GM12878 (cell line): ENCODE measurements at regions not wholly inside any gene's neighbourhood (a gene's known extent, or its start where the extent isn't known, plus 50 kb on each side); places are given as distances from the start of the nearest gene placed in this dataset.

ENCODE experiments used
- ATAC-seq: fragments of 200-7000 bp; cut with Tn5 transposase; 3 replicates; pipeline ENCODE4 v1.9.1; 2020; ENCODE audit warnings: mild to moderate bottlenecking, moderate library complexity
- BruUV-seq: library from RNA; stranded (reverse); fragments of 400-500 nt; replicated peaks from 2 replicates; lab custom pipeline; 2021; lab: Mats Ljungman, UMichigan
- CTCF ChIA-PET: fragments of 300-600 bp; sonication (Branson Sonifier 250); formaldehyde crosslinking; extraction: SDS; loops from one replicate; lab custom pipeline; 2021; ENCODE audit warnings: inconsistent platforms; lab: Yijun Ruan, JAX
- POLR2A ChIA-PET: fragments of 350-600 bp; formaldehyde crosslinking; extraction: SDS; loops from one replicate; lab custom pipeline; 2021; ENCODE audit warnings: inconsistent platforms; lab: Charles Lee
- RAD21 ChIA-PET: fragments of 300-600 bp; sonication (Branson Sonifier 250); formaldehyde crosslinking; loops from one replicate; lab custom pipeline; 2023; ENCODE audit warnings: antibody characterized with exemption; ENCODE audit not compliant: unreplicated experiment; lab: Charles Lee
- SMC1A ChIA-PET: fragments of 300-600 bp; sonication (Branson Sonifier 250); formaldehyde crosslinking; loops from one replicate; lab custom pipeline; 2023; ENCODE audit not compliant: unreplicated experiment, uncharacterized antibody; lab: Charles Lee
- DNase-seq: peaks from one replicate; pipeline ENCODE4 v3.0.0-alpha.2; 2011; ENCODE audit warnings: low read depth, low spot score
- FAIRE-seq: peaks from 3 replicates; lab custom pipeline; 2011; peaks lifted over from hg19 to GRCh38; lab: Jason Lieb, UNC
- H2AFZ ChIP-seq: 2 replicates; pipeline ENCODE4 v1.6.0; 2011; ENCODE audit warnings: low read depth, low read length, control low read depth; ENCODE audit not compliant: control insufficient read depth
- H3K27ac ChIP-seq: 2 replicates; pipeline ENCODE4 v1.5.1; 2011; ENCODE audit warnings: control low read depth; ENCODE audit not compliant: control insufficient read depth, insufficient read depth
- H3K27me3 ChIP-seq, 2 experiments: replicated peaks in 1 of 2; 2 replicates each; pipeline versions ENCODE4 v1.6.0 to v1.6.1; 2011; ENCODE audit warnings: low read length in 1 of 2; ENCODE audit not compliant: control insufficient read depth in 2 of 2, insufficient read depth in 2 of 2
- H3K36me3 ChIP-seq, 2 experiments: 2 replicates each; pipeline ENCODE4 v1.5.1; 2011; ENCODE audit warnings: low read length in 1 of 2; ENCODE audit not compliant: control insufficient read depth in 2 of 2, insufficient read depth in 2 of 2
- H3K4me1 ChIP-seq: 2 replicates; pipeline ENCODE4 v1.6.1; 2011; ENCODE audit warnings: mild to moderate bottlenecking, low read length, moderate library complexity, mixed read lengths; ENCODE audit not compliant: control insufficient read depth, insufficient read depth
- H3K4me2 ChIP-seq: 2 replicates; pipeline ENCODE4 v1.6.0; 2011; ENCODE audit warnings: control low read depth; ENCODE audit not compliant: control insufficient read depth, insufficient read depth
- H3K4me3 ChIP-seq: fragments of 200-600 bp; sonication (generic); 2 replicates; pipeline ENCODE4 v1.5.1; 2016
- H3K79me2 ChIP-seq: 2 replicates; pipeline ENCODE4 v1.6.0; 2011; ENCODE audit warnings: low read length; ENCODE audit not compliant: control insufficient read depth, insufficient read depth
- H3K9ac ChIP-seq: 2 replicates; pipeline ENCODE4 v1.8.0; 2011; ENCODE audit warnings: low read length, control low read depth, mixed read lengths; ENCODE audit not compliant: control insufficient read depth, insufficient read depth
- H3K9me3 ChIP-seq: replicated peaks from 3 replicates; pipeline ENCODE4 v1.5.1; 2011; ENCODE audit warnings: mild to moderate bottlenecking, low read length; ENCODE audit not compliant: control insufficient read depth, insufficient read depth
- H4K20me1 ChIP-seq: 2 replicates; pipeline ENCODE4 v1.6.0; 2011; ENCODE audit not compliant: control insufficient read depth, insufficient read depth
- BHLHE40 ChIP-seq, 2 experiments: fragments of 450-650 bp in 1 of 2; IDR thresholded peaks; 2 replicates each; pipeline ENCODE4 v1.6.1; 2011 to 2017; ENCODE audit warnings: low read depth in 2 of 2, borderline replicate concordance in 1 of 2, improper control_type of control experiment in 1 of 2, low read length in 1 of 2, mild to moderate bottlenecking in 1 of 2
- CHD4 ChIP-seq: fragments of 200-600 bp; sonication (generic); IDR thresholded peaks from 2 replicates; pipeline ENCODE4 v1.6.1; 2016; ENCODE audit warnings: mild to moderate bottlenecking
- DPF2 ChIP-seq: fragments of 450-650 bp; IDR thresholded peaks from 2 replicates; pipeline ENCODE4 v1.6.1; 2017; ENCODE audit warnings: mild to moderate bottlenecking
- EGR1 ChIP-seq, 2 experiments: IDR thresholded peaks; 1 replicate in 1 of 2; 2 replicates in 1 of 2; pipeline ENCODE4 v1.6.1; 2011 to 2012; ENCODE audit warnings: low read depth in 2 of 2, low read length in 2 of 2, borderline replicate concordance in 1 of 2, mild to moderate bottlenecking in 1 of 2, moderate library complexity in 1 of 2
- EP300 ChIP-seq, 2 experiments: fragments of 150-350 bp in 1 of 2; IDR thresholded peaks; 2 replicates each; pipeline ENCODE4 v1.6.1; 2011 to 2012; ENCODE audit warnings: low read depth in 2 of 2, low read length in 2 of 2, borderline replicate concordance in 1 of 2, improper control_type of control experiment in 1 of 2, inconsistent platforms in 1 of 2; ENCODE audit not compliant: control insufficient read depth in 1 of 2
- FOXM1 ChIP-seq: IDR thresholded peaks from 2 replicates; pipeline ENCODE4 v1.6.1; 2012; ENCODE audit warnings: low read depth, mild to moderate bottlenecking, inconsistent platforms, low read length, moderate library complexity
- NFYA ChIP-seq: IDR thresholded peaks from 2 replicates; pipeline ENCODE4 v1.6.1; 2011; ENCODE audit warnings: low read depth, mild to moderate bottlenecking, low read length, improper control_type of control experiment, borderline replicate concordance
- NR2C2 ChIP-seq: IDR thresholded peaks from 2 replicates; pipeline ENCODE4 v1.6.1; 2011; ENCODE audit warnings: borderline replicate concordance, low read depth; ENCODE audit not compliant: control insufficient read depth, insufficient read length
- NR2F1 ChIP-seq: fragments of 450-650 bp; conservative IDR thresholded peaks from 2 replicates; pipeline ENCODE4 v1.6.1; 2017; ENCODE audit warnings: mild to moderate bottlenecking
- POLR2AphosphoS2 ChIP-seq: IDR thresholded peaks from 2 replicates; pipeline ENCODE4 v1.6.1; 2011; ENCODE audit warnings: low read depth, mild to moderate bottlenecking, low read length, improper control_type of control experiment, moderate library complexity
- RFX5 ChIP-seq: IDR thresholded peaks from 2 replicates; pipeline ENCODE4 v1.6.1; 2011; ENCODE audit warnings: low read depth, low read length, improper control_type of control experiment
- SIN3A ChIP-seq: IDR thresholded peaks from 2 replicates; pipeline ENCODE4 v1.6.1; 2012; ENCODE audit warnings: low read depth, low read length, improper control_type of control experiment
- SRF ChIP-seq, 2 experiments: IDR thresholded peaks; 2 replicates each; pipeline ENCODE4 v1.6.1; 2011; ENCODE audit warnings: low read depth in 2 of 2, low read length in 2 of 2, mild to moderate bottlenecking in 1 of 2, moderate library complexity in 1 of 2
- STAT1 ChIP-seq: fragments of 450-650 bp; conservative IDR thresholded peaks from 2 replicates; pipeline ENCODE4 v1.6.1; 2014; ENCODE audit warnings: antibody characterized with exemption, mild to moderate bottlenecking
- TAF1 ChIP-seq: IDR thresholded peaks from 2 replicates; pipeline ENCODE4 v1.6.1; 2011; ENCODE audit warnings: mild to moderate bottlenecking, low read depth, low read length, borderline replicate concordance
- TARDBP ChIP-seq: IDR thresholded peaks from 2 replicates; pipeline ENCODE4 v1.6.1; 2016; ENCODE audit warnings: borderline replicate concordance
- TBL1XR1 ChIP-seq: IDR thresholded peaks from 2 replicates; pipeline ENCODE4 v1.6.1; 2012; ENCODE audit warnings: low read depth, low read length, improper control_type of control experiment
- WGBS: methylation state at CpG from one replicate; pipeline ENCODE4 v1.1.6; 2016; ENCODE audit warnings: low lambda C conversion rate; ENCODE audit not compliant: insufficient replicate concordance, insufficient coverage; ENCODE audit errors: missing lambda C conversion rate; 5-methylcytosine and 5-hydroxymethylcytosine counted together
- in situ Hi-C: fragments of 300-500 bp; cut with MboI; formaldehyde crosslinking; loops from 9 replicates; pipeline ENCODE4 v1.14.3; 2018; ENCODE audit warnings: mixed read lengths
- intact Hi-C: fragments of 100-400 bp; cut with micrococcal nuclease; formaldehyde crosslinking; loops from one replicate; pipeline ENCODE4 v1.14.2; 2022; ENCODE audit not compliant: unreplicated experiment
- TF ChIP-seq, protein P1 (sequence below): fragments of 150-350 bp; IDR thresholded peaks from 2 replicates; pipeline ENCODE4 v1.6.1; 2014; ENCODE audit warnings: mild to moderate bottlenecking, low read depth, low read length
- TF ChIP-seq, protein P2 (sequence below): fragments of 150-350 bp; IDR thresholded peaks from 2 replicates; pipeline ENCODE4 v1.6.1; 2016; ENCODE audit warnings: low read depth, low read length

DNA sequence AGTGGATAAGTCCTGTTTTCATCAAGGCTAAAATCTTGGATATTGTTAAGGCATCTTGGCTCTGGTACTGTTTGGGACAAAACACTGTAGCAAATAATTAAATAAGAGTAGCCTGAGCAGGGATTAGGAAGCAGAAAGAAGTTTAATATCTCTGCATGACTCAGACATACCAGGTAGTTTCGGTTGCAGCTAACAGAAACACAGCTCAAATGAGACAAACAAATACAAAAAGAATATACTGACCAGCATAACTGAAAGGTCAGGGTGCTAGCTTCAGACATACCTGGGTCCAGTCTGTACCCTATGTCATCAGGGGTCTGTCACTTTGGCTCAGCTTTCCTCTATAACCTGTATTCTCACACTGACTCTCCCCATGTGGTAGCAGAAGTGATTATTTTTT, 156.4 kb upstream of the MAP3K1 start:
- H4K20me1 ChIP-seq, result no peaks in the 10 kb centered on the region
- no TSS peak for BruUV-seq
- ChIA-PET CTCF (interaction anchor here (0.7 to 1.0 kb wide), 3 partner anchors 11 to 331 kb away, joined by 3 read pairs; no protein-coding TSS in a partner anchor), POLR2A (no interaction called here), RAD21 (interaction anchor here (1.1 to 1.4 kb wide), 4 partner anchors 9 to 182 kb away, joined by 3 to 5 read pairs (median 4); no protein-coding TSS in a partner anchor), SMC1A (interaction anchor here (1.0 to 4.4 kb wide), 6 partner anchors 9 to 331 kb away, joined by 3 to 26 read pairs (median 3); no protein-coding TSS in a partner anchor)
- H2AFZ ChIP-seq, result no peak overlapping the region
- no peak overlapping the region for H3K4me3 ChIP-seq
- H3K9me3 ChIP-seq, result no peaks in the 10 kb centered on the region
- H3K36me3 ChIP-seq, result no peaks in the 10 kb centered on the region
- no peaks in the 10 kb centered on the region for H3K79me2 ChIP-seq
- peaks cover 12% of the 10 kb centered on the region for H3K4me1 ChIP-seq
- H3K27me3 ChIP-seq, result peaks cover 0 to 13% of the 10 kb centered on the region in 2 experiments; a peak in 1 of 4 replicates
- in situ Hi-C loops, result no loop called here
- no peak for DNase-seq
- no peak overlapping the region; the same call in 1 of the 2 replicates for H3K4me2 ChIP-seq
- no peak overlapping the region for H3K9ac ChIP-seq
- intact Hi-C loops, result no loop called here
- FAIRE-seq, result peak; percentile 13
- no peak overlapping the region for H3K27ac ChIP-seq
- ATAC-seq, result peak; percentile 94
- WGBS, result 20% methylated on average over 1 of the region's 1 CpG
- no peak for TF ChIP-seq FOXM1
- TF ChIP-seq SRF (IDR thresholded peaks at IDR 0.05; ENCODE audit: low read depth in 2 of 2, low read length in 2 of 2), result no peak
- TF ChIP-seq STAT1, result no peak
- TF ChIP-seq NR2F1, result peak; percentile 77
- no peak for TF ChIP-seq NR2C2
- TF ChIP-seq TBL1XR1, result no peak
- TF ChIP-seq TARDBP, result no peak
- TF ChIP-seq TAF1, result no peak
- TF ChIP-seq NFYA, result no peak
- no peak for TF ChIP-seq BHLHE40 (IDR thresholded peaks at IDR 0.05; ENCODE audit: borderline replicate concordance in 1 of 2, low read depth in 2 of 2, low read length in 1 of 2)
- TF ChIP-seq EGR1 (IDR thresholded peaks at IDR 0.05; ENCODE audit: borderline replicate concordance in 1 of 2, low read depth in 2 of 2, low read length in 2 of 2), result no peak
- TF ChIP-seq CHD4, result no peak
- TF ChIP-seq RFX5, result no peak
- 0 out of 2 replicates have a peak, but pooled peaks have one; percentile 10 for TF ChIP-seq DPF2
- TF ChIP-seq, protein P1, sequence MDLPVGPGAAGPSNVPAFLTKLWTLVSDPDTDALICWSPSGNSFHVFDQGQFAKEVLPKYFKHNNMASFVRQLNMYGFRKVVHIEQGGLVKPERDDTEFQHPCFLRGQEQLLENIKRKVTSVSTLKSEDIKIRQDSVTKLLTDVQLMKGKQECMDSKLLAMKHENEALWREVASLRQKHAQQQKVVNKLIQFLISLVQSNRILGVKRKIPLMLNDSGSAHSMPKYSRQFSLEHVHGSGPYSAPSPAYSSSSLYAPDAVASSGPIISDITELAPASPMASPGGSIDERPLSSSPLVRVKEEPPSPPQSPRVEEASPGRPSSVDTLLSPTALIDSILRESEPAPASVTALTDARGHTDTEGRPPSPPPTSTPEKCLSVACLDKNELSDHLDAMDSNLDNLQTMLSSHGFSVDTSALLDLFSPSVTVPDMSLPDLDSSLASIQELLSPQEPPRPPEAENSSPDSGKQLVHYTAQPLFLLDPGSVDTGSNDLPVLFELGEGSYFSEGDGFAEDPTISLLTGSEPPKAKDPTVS, result no peak
- TF ChIP-seq, protein P2, sequence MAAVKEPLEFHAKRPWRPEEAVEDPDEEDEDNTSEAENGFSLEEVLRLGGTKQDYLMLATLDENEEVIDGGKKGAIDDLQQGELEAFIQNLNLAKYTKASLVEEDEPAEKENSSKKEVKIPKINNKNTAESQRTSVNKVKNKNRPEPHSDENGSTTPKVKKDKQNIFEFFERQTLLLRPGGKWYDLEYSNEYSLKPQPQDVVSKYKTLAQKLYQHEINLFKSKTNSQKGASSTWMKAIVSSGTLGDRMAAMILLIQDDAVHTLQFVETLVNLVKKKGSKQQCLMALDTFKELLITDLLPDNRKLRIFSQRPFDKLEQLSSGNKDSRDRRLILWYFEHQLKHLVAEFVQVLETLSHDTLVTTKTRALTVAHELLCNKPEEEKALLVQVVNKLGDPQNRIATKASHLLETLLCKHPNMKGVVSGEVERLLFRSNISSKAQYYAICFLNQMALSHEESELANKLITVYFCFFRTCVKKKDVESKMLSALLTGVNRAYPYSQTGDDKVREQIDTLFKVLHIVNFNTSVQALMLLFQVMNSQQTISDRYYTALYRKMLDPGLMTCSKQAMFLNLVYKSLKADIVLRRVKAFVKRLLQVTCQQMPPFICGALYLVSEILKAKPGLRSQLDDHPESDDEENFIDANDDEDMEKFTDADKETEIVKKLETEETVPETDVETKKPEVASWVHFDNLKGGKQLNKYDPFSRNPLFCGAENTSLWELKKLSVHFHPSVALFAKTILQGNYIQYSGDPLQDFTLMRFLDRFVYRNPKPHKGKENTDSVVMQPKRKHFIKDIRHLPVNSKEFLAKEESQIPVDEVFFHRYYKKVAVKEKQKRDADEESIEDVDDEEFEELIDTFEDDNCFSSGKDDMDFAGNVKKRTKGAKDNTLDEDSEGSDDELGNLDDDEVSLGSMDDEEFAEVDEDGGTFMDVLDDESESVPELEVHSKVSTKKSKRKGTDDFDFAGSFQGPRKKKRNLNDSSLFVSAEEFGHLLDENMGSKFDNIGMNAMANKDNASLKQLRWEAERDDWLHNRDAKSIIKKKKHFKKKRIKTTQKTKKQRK, result no peak
- no peak for TF ChIP-seq SIN3A
- TF ChIP-seq POLR2AphosphoS2, result no peak
- peak in 1 of 2 experiments; percentile 25; a peak in 1 of 4 replicates for TF ChIP-seq EP300 (IDR thresholded peaks at IDR 0.05; ENCODE audit: borderline replicate concordance in 1 of 2, control insufficient read depth in 1 of 2, low read depth in 2 of 2, low read length in 2 of 2)
